H1 (cell line): ENCODE measurements at regions not wholly inside any gene's neighbourhood (a gene's known extent, or its start where the extent isn't known, plus 50 kb on each side); places are given as distances from the start of the nearest gene placed in this dataset.

Experiments used
- CTCF ChIA-PET: fragments of 300-600 bp; sonication (Branson Sonifier 250); formaldehyde crosslinking; loops from one replicate; lab custom pipeline; 2021; ENCODE audit not compliant: partially characterized antibody; lab: Charles Lee
- POLR2A ChIA-PET: fragments of 300-600 bp; sonication (Branson Sonifier 250); formaldehyde crosslinking; loops from one replicate; lab custom pipeline; 2021; ENCODE audit warnings: inconsistent platforms; ENCODE audit not compliant: partially characterized antibody; lab: Charles Lee
- DNase-seq, 2 experiments: peaks; one replicate each; pipeline versions ENCODE4 v3.0.0 to v3.0.0-alpha.2; 2010 to 2022; ENCODE audit warnings: low spot score in 2 of 2, low read depth in 1 of 2, mixed read lengths in 1 of 2
- FAIRE-seq: peaks from 2 replicates; lab custom pipeline; 2011; peaks lifted over from hg19 to GRCh38; lab: Jason Lieb, UNC
- H2AFZ ChIP-seq: 2 replicates; pipeline ENCODE4 v1.8.1; 2012; ENCODE audit warnings: low read length, inconsistent platforms
- H2AK5ac ChIP-seq: 2 replicates; pipeline ENCODE4 v1.6.1; 2013; ENCODE audit warnings: low read depth, low read length
- H2BK120ac ChIP-seq: replicated peaks from 2 replicates; pipeline ENCODE3; 2013; ENCODE audit warnings: low read depth, low read length, inconsistent platforms
- H2BK12ac ChIP-seq: 2 replicates; pipeline ENCODE4 v1.6.1; 2013; ENCODE audit warnings: low read depth, low read length
- H2BK15ac ChIP-seq: 2 replicates; pipeline ENCODE4 v1.6.1; 2013; ENCODE audit warnings: low read length
- H2BK20ac ChIP-seq: 2 replicates; pipeline ENCODE4 v1.6.1; 2013; ENCODE audit warnings: low read length
- H2BK5ac ChIP-seq: 2 replicates; pipeline ENCODE4 v1.6.1; 2013; ENCODE audit warnings: low read depth, low read length
- H3K14ac ChIP-seq: 2 replicates; pipeline ENCODE4 v1.6.1; 2013; ENCODE audit warnings: inconsistent platforms; ENCODE audit not compliant: insufficient read length
- H3K18ac ChIP-seq: 2 replicates; pipeline ENCODE4 v1.6.1; 2013; ENCODE audit warnings: low read length; ENCODE audit errors: extremely low read depth
- H3K23ac ChIP-seq: 2 replicates; pipeline ENCODE4 v1.6.1; 2013; ENCODE audit warnings: inconsistent platforms; ENCODE audit not compliant: insufficient read length
- H3K23me2 ChIP-seq: 2 replicates; pipeline ENCODE4 v1.6.1; 2013; ENCODE audit warnings: low read depth, low read length
- H3K27ac ChIP-seq: 2 replicates; pipeline ENCODE4 v1.6.1; 2011; ENCODE audit warnings: low read depth, low read length, inconsistent platforms
- H3K27me3 ChIP-seq, 4 experiments: replicated peaks in 1 of 4; 1 replicate in 1 of 4; 2 replicates in 3 of 4; pipeline versions ENCODE4 v1.6.1 to v1.8.1; 2011 to 2013; ENCODE audit warnings: low read length in 3 of 4, mild to moderate bottlenecking in 3 of 4, inconsistent platforms in 2 of 4, mixed read lengths in 2 of 4, moderate library complexity in 1 of 4; ENCODE audit not compliant: control insufficient read depth in 3 of 4, insufficient read depth in 3 of 4; ENCODE audit errors: extremely low read depth in 1 of 4
- H3K36me3 ChIP-seq, 4 experiments: 2 replicates each; pipeline versions ENCODE4 v1.6.1 to v1.8.1; 2011 to 2013; ENCODE audit warnings: mild to moderate bottlenecking in 4 of 4, low read length in 3 of 4, moderate library complexity in 2 of 4, control low read depth in 1 of 4, inconsistent platforms in 1 of 4; ENCODE audit not compliant: insufficient read depth in 4 of 4, control insufficient read depth in 2 of 4
- H3K4ac ChIP-seq: replicated peaks from 2 replicates; pipeline ENCODE3; 2013; ENCODE audit warnings: low read length, low read depth, mixed read lengths, inconsistent platforms; ENCODE audit not compliant: insufficient read length
- H3K4me1 ChIP-seq, 4 experiments: replicated peaks in 1 of 4; 1 replicate in 1 of 4; 2 replicates in 3 of 4; pipeline versions ENCODE4 v1.6.1 to v1.8.1; 2011 to 2013; ENCODE audit warnings: low read length in 3 of 4, inconsistent platforms in 2 of 4, mixed read lengths in 1 of 4; ENCODE audit not compliant: insufficient read depth in 4 of 4, control insufficient read depth in 3 of 4
- H3K4me2 ChIP-seq, 2 experiments: 2 replicates each; pipeline versions ENCODE4 v1.6.1 to v1.8.1; 2011 to 2013; ENCODE audit warnings: low read depth in 2 of 2, low read length in 2 of 2, control low read depth in 1 of 2, inconsistent platforms in 1 of 2, mild to moderate bottlenecking in 1 of 2; ENCODE audit not compliant: insufficient read depth in 1 of 2
- H3K4me3 ChIP-seq, 4 experiments: fragments of 200-600, 300-600 bp in 1 of 4; sonication (generic), shearing (Covaris generic), sonication (Bioruptor Twin) in 1 of 4; 2 replicates each; pipeline versions ENCODE4 v1.5.1 to v1.8.1; 2011 to 2016; ENCODE audit warnings: low read length in 4 of 4, low read depth in 3 of 4, control low read depth in 2 of 4, inconsistent platforms in 2 of 4, mild to moderate bottlenecking in 2 of 4, mixed read lengths in 1 of 4, moderate library complexity in 1 of 4; ENCODE audit not compliant: insufficient read depth in 2 of 4; ENCODE audit errors: extremely low read depth in 1 of 4
- H3K56ac ChIP-seq: replicated peaks from 2 replicates; pipeline ENCODE3; 2013; ENCODE audit warnings: low read depth, mild to moderate bottlenecking, mixed read lengths, low read length, inconsistent platforms; ENCODE audit not compliant: insufficient read length
- H3K79me1 ChIP-seq: 2 replicates; pipeline ENCODE4 v1.6.1; 2013; ENCODE audit warnings: low read depth, low read length, control low read depth
- H3K79me2 ChIP-seq, 2 experiments: 2 replicates each; pipeline versions ENCODE4 v1.6.1 to v1.8.1; 2012 to 2013; ENCODE audit warnings: low read length in 2 of 2, mild to moderate bottlenecking in 2 of 2, inconsistent platforms in 1 of 2; ENCODE audit not compliant: insufficient read depth in 2 of 2, control insufficient read depth in 1 of 2
- H3K9ac ChIP-seq, 4 experiments: replicated peaks in 1 of 4; 1 replicate in 1 of 4; 2 replicates in 3 of 4; pipeline versions ENCODE4 v1.6.1 to v1.8.1; 2011 to 2013; ENCODE audit warnings: low read depth in 3 of 4, low read length in 3 of 4, control low read depth in 2 of 4, mild to moderate bottlenecking in 2 of 4, moderate library complexity in 2 of 4, inconsistent platforms in 1 of 4; ENCODE audit errors: extremely low read depth in 1 of 4
- H3K9me3 ChIP-seq, 2 experiments: 2 replicates each; pipeline versions ENCODE4 v1.6.1 to v1.8.1; 2012 to 2013; ENCODE audit warnings: mild to moderate bottlenecking in 2 of 2, moderate library complexity in 2 of 2, control low read depth in 1 of 2, inconsistent platforms in 1 of 2, low read depth in 1 of 2, low read length in 1 of 2, mixed read lengths in 1 of 2; ENCODE audit not compliant: insufficient read depth in 2 of 2
- H4K20me1 ChIP-seq, 2 experiments: replicated peaks in 1 of 2; 2 replicates each; pipeline versions ENCODE3 to v1.8.1; 2011 to 2013; ENCODE audit warnings: inconsistent platforms in 2 of 2, low read length in 2 of 2, mild to moderate bottlenecking in 1 of 2; ENCODE audit not compliant: insufficient read depth in 2 of 2, control insufficient read depth in 1 of 2
- H4K5ac ChIP-seq: 2 replicates; pipeline ENCODE4 v1.6.1; 2013; ENCODE audit warnings: low read length, low read depth, mixed read lengths, inconsistent platforms; ENCODE audit not compliant: insufficient read length
- H4K8ac ChIP-seq: 2 replicates; pipeline ENCODE4 v1.8.0; 2013; ENCODE audit warnings: mild to moderate bottlenecking, moderate library complexity, low read length, inconsistent platforms; ENCODE audit not compliant: insufficient read depth; ENCODE audit errors: extremely low read depth
- H4K91ac ChIP-seq: replicated peaks from 2 replicates; pipeline ENCODE3; 2013; ENCODE audit warnings: low read length, mixed read lengths, inconsistent platforms; ENCODE audit not compliant: insufficient read length
- FOSL1 ChIP-seq: IDR thresholded peaks from 2 replicates; pipeline ENCODE4 v1.6.1; 2011; ENCODE audit warnings: mild to moderate bottlenecking, low read depth, low read length, moderate library complexity; ENCODE audit not compliant: insufficient read depth
- JUND ChIP-seq: IDR thresholded peaks from 2 replicates; pipeline ENCODE4 v1.6.1; 2011; ENCODE audit warnings: mild to moderate bottlenecking, improper control_type of control experiment, low read length
- RNF2 ChIP-seq: fragments of 200-900, 300-1000 bp; sonication (generic); IDR thresholded peaks from 2 replicates; pipeline ENCODE4 v1.7.1; 2016; ENCODE audit warnings: borderline replicate concordance, low read depth, mild to moderate bottlenecking, antibody characterized with exemption, low read length; ENCODE audit not compliant: poor library complexity, severe bottlenecking; ENCODE audit errors: missing control alignments
- SP1 ChIP-seq: IDR thresholded peaks from 2 replicates; pipeline ENCODE4 v1.6.1; 2011; ENCODE audit warnings: low read depth, low read length
- WGBS, 2 experiments: shearing (Covaris generic) in 1 of 2; methylation state at CpG; one replicate each; pipeline versions ENCODE4 v1.1.6 to v1.1.7; 2013 to 2015; ENCODE audit warnings: low lambda C conversion rate in 2 of 2, mixed read lengths in 2 of 2, inconsistent platforms in 1 of 2, low coverage in 1 of 2, missing lambda C conversion rate in 1 of 2; ENCODE audit not compliant: insufficient replicate concordance in 2 of 2, insufficient coverage in 1 of 2, insufficient read length in 1 of 2; ENCODE audit errors: extremely low coverage in 1 of 2, missing lambda C conversion rate in 1 of 2; 5-methylcytosine and 5-hydroxymethylcytosine counted together

DNA sequence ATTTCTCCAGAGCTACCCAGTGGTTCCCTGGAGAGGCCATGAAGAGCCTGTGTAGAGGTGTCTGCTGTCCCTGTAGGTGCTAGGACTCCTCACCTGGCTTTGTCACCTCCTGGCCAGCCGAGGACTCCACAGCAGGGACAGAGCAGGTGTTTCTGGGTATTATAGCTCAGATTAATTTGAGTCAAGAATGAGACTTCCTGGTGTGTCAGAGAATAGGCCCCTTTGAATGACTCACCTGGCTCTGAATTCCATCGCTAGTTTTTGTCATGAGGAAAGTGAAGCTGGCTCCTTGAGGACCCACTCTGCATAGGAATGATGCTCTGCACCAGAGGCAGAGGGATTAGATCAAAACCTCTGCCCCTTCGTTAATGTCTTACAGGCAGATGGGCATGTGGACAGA lies 167.5 kb upstream of the TOPAZ1 start:
- Histone ChIP-seq H3K9ac (no peak overlapping the region), H3K79me2 (no peaks in the 10 kb centered on the region), H3K4me3 (no peak overlapping the region), H4K20me1 (no peaks in the 10 kb centered on the region), H2BK5ac (no peak overlapping the region; the same call in 1 of the 2 replicates), H3K14ac (no peak overlapping the region), H3K27me3 (no peaks in the 10 kb centered on the region), H3K4ac (no peak overlapping the region), H3K23ac (no peak overlapping the region), H2AFZ (no peak overlapping the region), H4K91ac (no peak overlapping the region), H2BK20ac (no peak overlapping the region), H3K36me3 (no peaks in the 10 kb centered on the region), H3K56ac (no peak overlapping the region), H3K18ac (no peak overlapping the region), H3K9me3 (no peaks in the 10 kb centered on the region), H3K4me1 (peaks cover 0 to 12% (median 9%) of the 10 kb centered on the region in 4 experiments), H3K79me1 (no peaks in the 10 kb centered on the region), H4K8ac (no peak overlapping the region), H2BK120ac (no peak overlapping the region), H4K5ac (no peak overlapping the region), H2BK12ac (no peak overlapping the region), H2BK15ac (no peak overlapping the region), H3K27ac (no peak overlapping the region), H3K23me2 (peaks cover 2% of the 10 kb centered on the region; the same call in 1 of the 2 replicates), H3K4me2 (no peak overlapping the region), H2AK5ac (no peak overlapping the region)
- no peak for FAIRE-seq
- ChIA-PET CTCF (interaction anchor here (1.3 to 2.2 kb wide), 4 partner anchors 8 to 39 kb away, joined by 3 to 8 read pairs (median 6); no protein-coding TSS in a partner anchor), POLR2A (no interaction called here)
- peak; percentile 73; the same call in 1 of the 2 replicates for TF ChIP-seq JUND
- TF ChIP-seq SP1: 0 out of 2 replicates have a peak, but pooled peaks have one; percentile 11
- no peak for TF ChIP-seq RNF2
- TF ChIP-seq FOSL1: no peak
- peak; percentile 10 to 43 for DNase-seq
- 37% methylated on average over 3 of the region's 3 CpGs; no CpG with 5 or more reads in 1 of the 2 experiments for WGBS, 2 experiments
